Activated CD8-positive, alpha-beta T cell treated with anti-CD3 and anti-CD28 coated beads for 36 hours (primary cell): ENCODE measurements at regions not wholly inside any gene's neighbourhood (a gene's known extent, or its start where the extent isn't known, plus 50 kb on each side); places are given as distances from the start of the nearest gene placed in this dataset.

ENCODE experiments used
- ATAC-seq: fragments of 200-7000 bp; cut with Tn5 transposase; one replicate; pipeline ENCODE4 v1.10.0; 2021; ENCODE audit warnings: mild to moderate bottlenecking, moderate library complexity
- CTCF ChIA-PET: fragments of 350-600 bp; sonication (Branson Sonifier 250); formaldehyde crosslinking; loops from one replicate; lab custom pipeline; 2021; ENCODE audit warnings: antibody characterized with exemption; lab: Charles Lee
- POLR2A ChIA-PET: fragments of 350-600 bp; sonication (Branson Sonifier 250); formaldehyde crosslinking; loops from one replicate; lab custom pipeline; 2021; ENCODE audit warnings: antibody characterized with exemption; lab: Charles Lee
- DNase-seq: peaks from one replicate; pipeline ENCODE4 v3.0.0-alpha.2; 2020
- H3K27ac Mint-ChIP-seq: one replicate; pipeline ENCODE4 v1.8.0; 2021; ENCODE audit warnings: mild to moderate bottlenecking, mixed read lengths
- H3K27me3 Mint-ChIP-seq: one replicate; pipeline ENCODE4 v1.8.0; 2021; ENCODE audit warnings: mixed read lengths
- H3K36me3 Mint-ChIP-seq: one replicate; pipeline ENCODE4 v1.8.0; 2021; ENCODE audit warnings: low read depth, mixed read lengths
- H3K4me1 Mint-ChIP-seq: one replicate; pipeline ENCODE4 v1.8.0; 2021; ENCODE audit warnings: low read depth, mixed read lengths
- H3K4me3 Mint-ChIP-seq: one replicate; pipeline ENCODE4 v1.8.0; 2021; ENCODE audit warnings: mild to moderate bottlenecking, moderate library complexity, mixed read lengths
- H3K9me3 Mint-ChIP-seq: one replicate; pipeline ENCODE4 v1.8.0; 2021; ENCODE audit warnings: mixed read lengths
- intact Hi-C: fragments of 100-400 bp; cut with micrococcal nuclease; formaldehyde crosslinking; loops from one replicate; pipeline ENCODE4 v1.10.0; 2022
- TF ChIP-seq, protein P1 (sequence below): fragments of 200-600 bp; IDR thresholded peaks from one replicate; pipeline ENCODE4 v1.8.0; 2022; ENCODE audit warnings: antibody characterized with exemption, mild to moderate bottlenecking

DNA sequence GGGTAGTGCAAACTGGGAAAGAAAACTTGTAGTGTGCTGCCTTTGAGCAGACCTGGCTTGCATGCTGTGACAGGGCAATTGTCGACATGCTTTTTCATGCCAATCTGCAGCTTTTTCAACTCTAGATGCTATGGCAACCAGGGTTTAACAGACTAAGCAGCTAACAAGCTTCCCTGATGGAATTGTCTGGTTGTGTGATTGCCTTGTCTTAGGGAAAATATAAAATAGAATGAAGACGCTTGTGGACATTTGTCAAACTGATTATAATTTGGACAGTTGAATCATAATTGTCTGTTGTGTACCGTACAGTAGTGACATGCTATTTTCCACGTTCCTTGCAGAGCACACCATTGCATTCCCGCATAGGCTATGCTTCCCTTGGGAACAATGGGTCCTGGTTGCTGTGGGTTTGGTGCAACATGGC, 113.0 kb downstream of the FOXG1 start:
- Mint-ChIP-seq H3K27ac (no peak overlapping the region), H3K4me1 (no peaks in the 10 kb centered on the region), H3K4me3 (no peak overlapping the region), H3K36me3 (no peaks in the 10 kb centered on the region), H3K9me3 (no peaks in the 10 kb centered on the region), H3K27me3 (no peaks in the 10 kb centered on the region)
- TF ChIP-seq, protein P1, sequence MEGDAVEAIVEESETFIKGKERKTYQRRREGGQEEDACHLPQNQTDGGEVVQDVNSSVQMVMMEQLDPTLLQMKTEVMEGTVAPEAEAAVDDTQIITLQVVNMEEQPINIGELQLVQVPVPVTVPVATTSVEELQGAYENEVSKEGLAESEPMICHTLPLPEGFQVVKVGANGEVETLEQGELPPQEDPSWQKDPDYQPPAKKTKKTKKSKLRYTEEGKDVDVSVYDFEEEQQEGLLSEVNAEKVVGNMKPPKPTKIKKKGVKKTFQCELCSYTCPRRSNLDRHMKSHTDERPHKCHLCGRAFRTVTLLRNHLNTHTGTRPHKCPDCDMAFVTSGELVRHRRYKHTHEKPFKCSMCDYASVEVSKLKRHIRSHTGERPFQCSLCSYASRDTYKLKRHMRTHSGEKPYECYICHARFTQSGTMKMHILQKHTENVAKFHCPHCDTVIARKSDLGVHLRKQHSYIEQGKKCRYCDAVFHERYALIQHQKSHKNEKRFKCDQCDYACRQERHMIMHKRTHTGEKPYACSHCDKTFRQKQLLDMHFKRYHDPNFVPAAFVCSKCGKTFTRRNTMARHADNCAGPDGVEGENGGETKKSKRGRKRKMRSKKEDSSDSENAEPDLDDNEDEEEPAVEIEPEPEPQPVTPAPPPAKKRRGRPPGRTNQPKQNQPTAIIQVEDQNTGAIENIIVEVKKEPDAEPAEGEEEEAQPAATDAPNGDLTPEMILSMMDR, result no peak
- DNase-seq (no peak), ATAC-seq (no peak)
- POLR2A ChIA-PET, result no interaction called here
- CTCF ChIA-PET, result no interaction called here
- intact Hi-C loops, result no loop called here

DNA sequence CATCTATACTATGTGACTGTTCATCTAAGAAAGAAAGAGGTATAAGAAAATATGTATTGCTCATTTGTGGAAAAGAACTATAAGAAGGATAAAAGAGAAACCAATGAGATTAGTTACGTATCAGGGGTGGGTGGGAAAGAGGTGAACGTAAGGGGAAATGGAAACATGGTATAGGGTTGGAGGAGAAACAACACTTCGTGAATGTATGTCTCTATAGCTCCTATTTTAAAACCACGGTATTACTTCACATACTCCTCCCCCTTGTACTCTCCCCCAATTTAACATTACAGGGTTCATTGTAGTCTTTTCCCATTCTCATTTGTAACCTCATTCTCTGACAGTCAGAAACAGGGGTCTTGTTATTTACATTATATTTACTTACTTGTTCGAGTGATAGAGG, 120.4 kb downstream of the FOXG1 start:
- Mint-ChIP-seq H3K4me1 (no peaks in the 10 kb centered on the region), H3K36me3 (no peaks in the 10 kb centered on the region), H3K27me3 (no peaks in the 10 kb centered on the region), H3K4me3 (no peak overlapping the region), H3K9me3 (peaks cover 7% of the 10 kb centered on the region), H3K27ac (no peak overlapping the region)
- intact Hi-C loops, result no loop called here
- ATAC-seq (no peak), DNase-seq (no peak)
- POLR2A ChIA-PET, result no interaction called here
- TF ChIP-seq, protein P1, result no peak
- CTCF ChIA-PET, result no interaction called here

DNA sequence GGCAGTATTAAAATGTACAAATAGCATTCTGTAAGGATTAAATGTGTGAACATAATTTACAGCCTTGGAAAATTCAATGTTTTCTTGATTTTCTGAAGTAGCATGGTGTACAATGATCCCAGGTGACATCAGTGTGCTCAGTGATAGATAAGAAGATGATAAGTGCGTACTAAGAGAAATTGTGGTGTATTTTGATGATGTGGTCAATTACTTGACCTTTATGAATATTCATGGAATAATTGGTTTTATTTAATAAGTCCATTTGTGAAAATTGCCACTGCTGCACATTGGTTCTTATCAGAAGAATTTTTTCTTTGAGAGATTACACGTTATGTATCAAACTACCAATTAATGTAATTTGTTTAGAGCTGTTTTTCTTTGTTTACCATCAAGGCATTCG, 128.8 kb downstream of the FOXG1 start:
- Mint-ChIP-seq H3K4me3 (no peak overlapping the region), H3K36me3 (no peaks in the 10 kb centered on the region), H3K4me1 (no peaks in the 10 kb centered on the region), H3K27me3 (no peaks in the 10 kb centered on the region), H3K27ac (no peak overlapping the region), H3K9me3 (peaks cover 2% of the 10 kb centered on the region)
- CTCF ChIA-PET, result no interaction called here
- intact Hi-C loops, result no loop called here
- POLR2A ChIA-PET, result no interaction called here
- TF ChIP-seq, protein P1, result no peak
- DNase-seq, result no peak
- no peak for ATAC-seq

DNA sequence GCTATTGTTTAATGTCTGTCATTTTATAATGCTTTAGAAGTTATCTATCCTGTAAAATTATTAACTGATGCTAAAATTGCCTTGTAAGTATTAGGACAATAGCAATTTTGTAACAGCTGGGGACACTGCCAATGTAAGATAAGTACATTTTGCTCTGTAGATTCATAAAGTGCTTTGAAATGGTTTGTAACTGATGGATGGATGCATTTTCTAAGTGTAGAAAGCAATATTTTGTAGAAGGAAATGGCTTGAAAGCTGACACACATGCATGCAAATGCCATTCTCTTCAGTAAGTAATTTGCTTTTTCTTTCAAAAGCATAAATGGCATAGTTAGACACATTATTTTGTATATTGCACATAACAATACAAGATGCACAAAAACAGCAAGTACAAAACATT, 129.8 kb downstream of the FOXG1 start:
- intact Hi-C loops, result no loop called here
- ChIA-PET POLR2A (no interaction called here), CTCF (no interaction called here)
- Mint-ChIP-seq H3K9me3 (peaks cover 2% of the 10 kb centered on the region), H3K4me1 (no peaks in the 10 kb centered on the region), H3K4me3 (no peak overlapping the region), H3K27ac (no peak overlapping the region), H3K36me3 (no peaks in the 10 kb centered on the region), H3K27me3 (no peaks in the 10 kb centered on the region)
- ATAC-seq (no peak), DNase-seq (no peak)
- TF ChIP-seq, protein P1, result no peak

DNA sequence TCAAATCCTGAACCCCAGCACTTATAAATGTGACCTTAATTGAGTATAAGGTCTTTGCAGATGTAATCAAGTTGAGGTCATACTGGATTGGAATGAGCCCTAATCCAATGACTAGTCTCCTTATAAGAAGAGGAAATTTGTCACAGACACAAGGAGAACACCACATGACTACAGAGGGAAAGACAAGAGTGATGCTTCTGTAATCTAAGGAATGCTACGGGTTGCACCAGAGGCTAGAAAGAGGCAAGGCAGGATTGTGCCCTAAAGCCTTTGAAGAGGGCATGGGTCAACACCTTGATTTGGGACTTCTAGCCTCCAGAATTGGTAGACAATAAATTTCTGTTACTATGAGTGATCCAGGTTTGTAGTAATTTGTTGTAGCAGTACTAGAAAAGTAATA, 135.0 kb downstream of the FOXG1 start:
- no peak overlapping the region for H3K27ac Mint-ChIP-seq
- no peak overlapping the region for H3K4me3 Mint-ChIP-seq

More for the DNA sequence above, 135.0 kb downstream of the FOXG1 start:
- intact Hi-C loops, result no loop called here
- CTCF ChIA-PET, result no interaction called here
- no peaks in the 10 kb centered on the region for H3K4me1 Mint-ChIP-seq
- no peaks in the 10 kb centered on the region for H3K27me3 Mint-ChIP-seq
- H3K36me3 Mint-ChIP-seq, result no peaks in the 10 kb centered on the region
- TF ChIP-seq, protein P1, result no peak
- peaks cover 7% of the 10 kb centered on the region for H3K9me3 Mint-ChIP-seq
- DNase-seq, result no peak
- POLR2A ChIA-PET, result no interaction called here
- no peak for ATAC-seq
